ENCODE measurements at regions not wholly inside any gene's neighbourhood (a gene's known extent, or its start where the extent isn't known, plus 50 kb on each side); places are given as distances from the start of the nearest gene placed in this dataset.

DNA sequence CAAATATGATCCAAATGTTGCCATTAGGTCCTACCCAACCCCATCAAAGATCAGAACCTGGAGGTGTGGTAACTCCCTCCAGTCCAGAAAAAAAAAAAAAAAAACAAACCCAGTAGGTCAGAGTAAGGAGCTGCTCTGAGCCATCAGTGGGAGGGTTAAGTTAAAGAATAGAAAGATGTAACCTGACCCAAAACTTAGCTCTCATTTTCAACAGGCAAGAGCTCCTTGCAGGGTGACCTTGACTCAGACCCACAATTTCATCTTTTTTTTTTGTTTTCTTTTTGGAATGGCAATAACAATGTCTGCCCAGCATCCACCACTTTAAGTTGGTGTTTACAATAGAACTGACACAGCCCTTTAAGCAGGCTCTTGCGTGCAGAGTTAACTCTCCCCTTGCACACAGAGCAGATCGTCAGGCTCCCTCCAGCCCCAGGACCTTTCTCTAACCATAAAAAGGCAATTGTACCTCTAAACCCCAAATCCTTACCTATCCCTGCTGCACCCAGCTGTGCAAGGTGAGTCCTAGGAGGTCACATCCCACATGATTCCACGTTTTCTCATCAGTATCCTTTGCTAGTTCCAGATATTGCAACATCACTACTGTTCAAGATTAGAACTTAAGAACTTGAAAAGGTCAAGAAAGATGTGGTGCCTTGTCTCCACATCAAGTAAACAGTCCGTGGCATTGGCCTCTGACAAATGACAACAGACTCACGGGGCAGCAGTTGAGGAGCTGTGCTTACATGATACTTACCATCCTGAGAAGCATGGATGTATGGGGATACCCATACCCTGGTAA is 178.6 kb upstream of the EEA1 start:
- ATAC-seq = no peak

DNA sequence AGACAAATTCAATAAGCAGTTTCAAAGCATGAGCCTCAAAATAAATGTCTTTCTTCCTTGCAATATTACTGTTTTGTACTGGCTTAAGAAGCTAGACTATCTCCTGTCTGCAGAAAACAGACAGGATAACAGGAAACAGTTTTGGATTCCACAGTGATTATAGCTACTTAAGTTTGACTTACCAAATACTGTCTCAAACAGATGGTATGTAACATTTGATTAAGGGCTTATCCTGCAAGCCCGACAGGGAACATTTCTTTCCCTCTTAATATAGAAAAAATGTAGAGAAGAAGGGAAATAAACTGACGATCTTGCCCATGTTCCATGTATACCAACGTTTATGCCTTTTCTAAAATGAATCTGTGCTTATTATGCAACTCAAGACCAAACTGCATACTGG is 179.9 kb upstream of the EEA1 start:
- no peak for ATAC-seq

DNA sequence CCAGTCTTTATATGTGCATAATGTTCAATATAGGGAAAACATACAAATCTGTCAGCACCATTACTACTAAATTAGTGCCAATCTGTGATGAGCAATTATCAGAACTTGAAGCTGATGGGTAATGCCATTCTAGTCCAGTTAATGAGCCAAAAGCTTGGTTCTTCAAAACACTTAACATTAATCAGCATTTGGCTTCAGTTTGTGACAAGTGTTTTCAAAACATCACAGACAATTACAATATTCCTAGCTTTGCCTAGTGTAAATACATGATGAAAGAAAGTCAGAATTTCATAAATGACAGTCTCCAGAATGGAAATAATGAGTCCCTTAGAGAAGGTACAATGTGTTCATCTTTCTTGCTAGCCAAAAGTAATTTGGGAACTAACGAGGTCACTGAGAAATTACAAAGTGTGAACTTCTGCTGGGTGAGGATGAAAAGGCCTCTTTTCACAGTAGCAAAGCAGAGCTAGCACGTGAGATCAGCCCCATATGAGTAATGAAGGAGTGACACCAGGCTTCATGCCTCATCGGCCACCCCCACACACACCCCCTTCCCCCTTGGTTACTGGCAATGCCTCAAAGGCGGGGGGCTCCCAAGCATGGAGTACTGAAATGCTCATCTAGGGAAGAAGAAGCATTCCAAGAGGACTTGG is 180.6 kb upstream of the EEA1 start:
- ATAC-seq = peak; percentile 66 to 77

DNA sequence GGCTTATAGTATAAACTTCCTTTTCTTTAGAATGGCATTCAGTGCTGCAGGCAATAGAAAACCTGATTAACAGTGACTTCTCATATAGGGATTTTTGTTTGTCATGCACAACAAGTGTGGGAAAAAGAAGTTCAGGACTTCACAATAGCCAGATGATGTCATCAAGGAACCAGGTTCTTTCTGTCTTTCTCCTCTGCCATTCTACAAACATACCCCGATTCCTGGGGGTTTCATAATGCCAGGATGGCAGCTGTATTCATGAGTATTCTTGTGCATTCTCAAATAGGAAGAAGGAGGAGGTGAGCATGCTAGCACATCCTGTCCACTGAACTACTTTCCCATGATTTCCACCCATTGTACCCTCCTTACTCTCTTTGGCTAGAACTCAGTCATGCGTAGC is 182.7 kb upstream of the EEA1 start:
- no peak for ATAC-seq

DNA sequence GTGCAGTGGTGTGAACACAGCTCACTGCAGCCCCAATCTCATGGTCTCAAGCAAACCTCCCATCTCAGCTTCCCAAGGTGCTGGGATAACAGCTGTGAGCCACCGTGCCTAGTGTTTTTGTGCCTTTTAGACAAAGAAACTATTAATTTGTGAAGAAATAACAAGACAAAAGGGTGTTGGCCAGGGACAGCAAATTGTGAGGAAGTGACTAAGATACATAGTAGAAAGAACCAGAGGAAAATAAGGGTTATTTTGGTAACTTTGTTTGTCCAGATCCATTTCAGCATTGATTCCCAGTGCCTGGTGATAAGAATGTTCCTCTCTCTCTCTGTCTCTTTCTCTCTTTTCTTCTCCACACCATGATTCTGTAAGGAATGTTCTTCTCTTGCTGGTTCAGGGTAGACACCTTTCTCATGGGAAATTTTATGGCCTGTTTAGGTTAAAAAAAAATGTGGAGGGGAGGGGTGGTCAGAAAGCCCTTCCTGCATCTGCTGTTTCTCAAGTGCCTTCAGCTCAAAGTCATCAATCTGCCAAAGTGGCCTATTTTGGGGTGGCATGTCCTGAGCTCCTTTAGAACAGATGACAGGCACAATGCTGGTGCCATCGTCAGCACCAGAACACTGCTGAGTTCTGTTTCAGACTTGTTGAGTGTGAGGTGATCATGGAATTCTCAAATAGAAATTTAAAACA is 184.4 kb upstream of the EEA1 start:
- ATAC-seq = no peak

DNA sequence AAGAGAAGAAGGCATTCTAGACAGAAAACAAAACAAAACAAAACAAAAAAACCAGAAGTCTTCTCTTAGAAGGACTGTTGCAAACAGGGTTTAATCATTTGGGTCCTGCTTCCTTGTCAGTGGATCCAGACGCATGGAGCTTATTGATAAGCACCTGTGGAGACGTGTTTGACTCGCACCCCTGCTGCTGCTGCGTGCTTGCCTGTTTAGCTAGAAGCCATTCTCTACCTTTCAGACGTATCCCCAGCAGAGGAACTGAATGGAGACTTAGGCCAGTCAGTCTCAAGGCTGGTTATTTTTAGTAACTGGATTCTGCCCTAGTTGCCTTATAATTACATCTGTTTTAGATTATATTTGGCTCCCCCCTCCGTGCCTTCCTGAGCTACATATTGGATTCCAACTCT is 186.1 kb upstream of the EEA1 start:
- ATAC-seq = no peak

DNA sequence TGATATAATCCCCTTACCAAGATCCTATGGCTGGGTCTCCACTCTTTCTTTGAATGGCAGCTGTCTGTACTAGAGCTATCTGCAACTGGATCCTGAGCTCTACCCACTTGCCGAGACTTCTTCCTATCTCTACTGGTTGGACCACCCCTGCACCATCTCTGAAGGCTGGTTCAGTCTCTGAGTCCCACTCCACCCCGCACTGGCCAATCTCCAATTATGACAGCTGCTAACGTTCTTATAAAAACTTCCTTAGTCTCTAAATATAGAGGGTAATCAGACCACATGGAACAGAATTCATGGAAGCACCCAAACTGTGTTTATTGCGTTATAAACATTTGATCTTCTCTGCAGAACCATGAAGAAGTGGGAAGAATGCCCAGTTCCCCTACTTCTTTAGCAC is 186.6 kb upstream of the EEA1 start:
- no peak for ATAC-seq

DNA sequence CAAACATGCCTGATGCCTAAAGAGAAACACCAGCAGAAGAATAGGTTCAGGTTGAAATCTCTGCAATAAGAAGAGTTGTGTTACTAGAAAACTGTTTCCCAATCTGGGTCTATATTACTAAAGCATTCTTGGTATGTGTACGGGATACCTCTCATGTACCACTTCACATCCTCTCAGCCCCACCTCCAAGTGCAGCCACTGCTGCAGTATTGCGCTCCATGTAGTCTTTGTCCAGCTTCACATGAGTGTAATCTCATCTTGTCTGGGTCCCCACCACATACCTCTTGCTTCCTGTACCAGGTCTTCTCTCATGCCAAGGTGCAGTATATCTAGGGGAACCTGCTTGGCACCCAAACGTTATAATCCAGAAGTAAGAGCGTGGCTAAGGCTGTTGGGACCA is 187.5 kb upstream of the EEA1 start:
- ATAC-seq = no peak

DNA sequence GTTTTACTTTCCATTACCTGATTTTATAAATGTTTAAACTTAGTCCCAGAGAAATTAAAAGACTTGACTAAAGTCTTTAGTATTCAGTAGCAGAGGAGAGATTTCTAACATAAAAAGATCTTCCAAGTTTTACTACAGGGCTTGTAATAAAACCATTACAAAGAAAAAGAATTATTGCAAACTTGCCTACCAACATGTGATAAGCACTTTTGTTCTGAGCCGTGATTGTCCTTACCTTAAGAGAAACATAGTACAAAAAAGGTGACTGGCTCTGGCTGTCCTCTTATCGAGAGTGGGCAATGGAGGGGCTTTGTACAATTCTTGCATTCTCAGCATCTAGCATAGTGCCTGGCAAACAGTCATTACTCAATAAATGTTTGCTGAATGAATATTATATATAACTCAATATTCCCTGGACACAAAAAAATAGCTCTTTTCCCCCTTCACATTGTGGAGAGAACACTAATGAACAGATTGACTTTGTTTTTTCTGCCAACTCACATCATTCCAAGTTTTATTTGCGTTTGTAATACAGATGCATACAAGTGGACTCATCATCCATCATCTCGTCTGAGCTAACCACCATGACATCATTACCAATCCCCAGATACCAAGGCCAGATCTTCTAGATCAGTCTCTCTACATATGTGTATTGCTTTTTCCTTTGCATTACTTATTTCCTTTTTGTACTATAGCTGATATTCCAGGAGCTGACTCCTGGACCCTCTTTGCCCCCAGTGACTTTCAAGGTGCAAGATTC is 192.8 kb upstream of the EEA1 start:
- ATAC-seq = no peak

DNA sequence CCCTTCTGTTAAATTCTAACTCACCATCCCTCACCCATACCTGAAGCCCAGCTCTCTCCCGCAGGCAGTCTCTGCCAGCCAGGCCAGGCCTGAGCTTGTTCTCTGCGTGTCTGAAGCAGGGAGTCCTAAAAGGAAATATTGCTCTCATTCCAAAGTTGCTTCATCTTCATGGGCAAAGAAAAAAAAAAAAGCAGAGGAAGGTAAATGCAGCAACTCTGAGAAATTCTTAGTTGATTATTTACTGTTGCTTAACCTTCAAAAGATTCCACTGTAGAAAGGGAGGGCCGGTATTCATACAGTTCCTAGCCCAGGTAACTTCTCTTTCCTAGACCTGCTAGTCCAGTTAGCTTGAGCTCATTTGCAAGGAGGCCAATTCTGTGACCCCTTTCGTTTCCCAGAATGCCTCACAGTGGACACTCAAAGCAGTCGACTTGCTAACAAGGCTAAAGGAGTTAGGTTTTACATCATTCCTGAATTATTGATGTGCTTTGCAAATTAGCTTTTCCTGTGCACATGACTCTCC is 193.5 kb upstream of the EEA1 start:
- no peak for ATAC-seq

DNA sequence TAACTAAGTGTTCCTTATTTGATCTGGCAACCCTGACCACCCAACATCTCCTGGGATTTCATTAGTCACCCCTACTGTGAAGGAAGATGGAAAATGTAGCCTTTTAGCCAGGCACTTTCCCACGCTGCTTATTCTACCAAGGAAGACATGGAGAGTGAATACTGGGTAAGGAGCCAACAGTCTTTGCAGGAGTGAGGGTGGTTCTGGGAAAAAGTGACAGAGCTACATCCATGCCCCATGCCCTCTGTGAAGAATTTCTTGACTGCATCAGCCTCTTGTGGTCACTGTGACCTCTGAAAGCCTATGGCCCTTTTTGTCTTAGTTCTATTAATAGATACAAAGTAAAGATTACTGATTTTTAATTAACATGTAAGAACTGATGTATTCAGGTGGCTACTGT is 196.0 kb upstream of the EEA1 start:
- ATAC-seq = no peak

DNA sequence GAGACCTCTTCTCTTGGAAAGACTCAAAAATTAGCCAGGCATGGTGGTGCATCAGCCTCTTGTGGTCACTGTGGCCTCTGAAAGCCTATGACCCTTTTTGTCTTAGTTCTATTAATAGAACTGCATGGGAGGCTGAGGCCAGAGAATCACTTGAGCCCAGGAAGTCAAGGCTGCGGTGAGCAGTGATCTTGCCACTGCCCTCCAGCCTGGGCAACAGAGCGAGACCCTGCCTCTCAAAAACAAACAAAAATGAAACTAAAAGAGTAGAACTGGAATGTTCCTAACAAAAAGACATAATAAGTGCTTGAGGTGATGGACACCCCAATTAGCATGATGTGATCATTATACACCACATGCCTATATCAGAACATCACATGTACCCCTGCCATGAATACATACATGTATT is 197.0 kb upstream of the EEA1 start:
- no peak for ATAC-seq

DNA sequence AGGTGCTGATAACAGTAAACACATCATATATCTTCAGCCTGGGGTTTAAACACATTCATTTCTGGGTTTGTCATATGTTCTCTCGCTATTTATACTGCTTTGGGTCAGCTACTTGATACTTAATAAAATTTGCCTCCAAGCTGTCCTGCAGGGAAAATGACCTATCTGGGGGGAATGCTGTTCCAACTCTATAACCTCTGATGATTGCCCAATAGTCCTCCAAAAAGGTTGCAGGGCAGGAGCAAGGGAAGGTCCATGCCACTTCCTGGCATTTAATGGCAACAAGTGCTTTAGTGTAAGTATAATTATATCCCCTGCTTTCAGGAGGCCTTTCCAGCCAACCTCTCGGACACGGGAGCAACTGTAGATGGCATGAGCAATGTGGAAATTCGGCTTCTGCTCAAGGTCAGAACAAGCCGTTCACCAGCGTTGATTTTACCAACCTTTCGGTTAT is 198.0 kb upstream of the EEA1 start:
- ATAC-seq = no peak

DNA sequence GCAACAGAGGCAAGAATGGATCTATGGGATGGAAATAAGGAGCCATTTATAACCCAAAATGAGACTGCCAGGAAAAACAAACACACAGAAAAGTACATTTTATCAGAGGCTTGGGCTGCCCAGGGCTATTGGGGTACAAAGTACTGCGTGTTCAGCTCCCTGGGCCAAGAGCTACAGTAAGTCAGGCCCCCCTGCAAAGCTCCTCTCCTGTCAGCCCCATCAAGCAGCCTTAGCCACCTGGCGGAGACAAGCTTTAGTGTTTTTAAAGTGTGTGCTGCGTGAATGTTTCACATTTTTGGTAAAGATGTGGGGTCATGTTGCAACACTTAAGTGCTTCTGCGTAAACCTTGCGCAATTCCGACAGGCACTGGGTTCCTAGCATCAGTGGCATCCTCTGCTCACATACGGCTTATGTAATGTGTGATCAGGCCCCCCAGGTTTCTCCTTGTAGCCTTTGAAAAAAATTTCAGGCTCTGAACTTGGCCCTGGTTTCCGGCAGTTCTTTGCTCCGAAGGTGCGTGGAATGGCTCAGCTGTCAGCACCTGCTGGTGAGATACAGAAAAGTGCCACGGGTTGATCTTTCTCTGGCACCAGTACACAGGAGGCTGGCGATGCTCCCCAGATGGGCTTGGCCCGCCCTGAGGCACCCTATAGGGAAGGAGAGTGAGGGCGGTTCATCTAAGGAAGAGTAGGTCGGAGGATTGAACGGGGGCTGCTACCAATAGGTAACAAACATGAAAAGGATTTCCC is 198.7 kb upstream of the EEA1 start:
- no peak for ATAC-seq

DNA sequence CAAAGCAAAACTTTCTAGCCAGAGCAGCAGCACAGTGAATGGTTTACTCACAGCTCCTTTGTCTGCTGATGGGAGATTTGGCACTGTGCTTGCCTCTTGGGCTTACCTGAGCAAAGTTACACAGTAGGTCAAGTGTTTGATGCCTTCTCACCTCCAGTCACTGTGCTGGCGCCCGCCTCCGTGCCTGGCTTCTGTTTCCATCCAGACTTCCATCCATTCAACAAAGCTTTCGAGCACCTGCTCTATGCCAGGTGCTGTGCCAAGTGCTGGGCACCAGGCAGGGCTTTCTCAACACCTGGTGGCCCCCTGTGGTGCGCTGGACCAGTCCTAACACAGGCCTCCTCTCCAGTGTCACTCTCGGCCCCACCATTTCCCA is 199.2 kb upstream of the EEA1 start:
- ATAC-seq = no peak

DNA sequence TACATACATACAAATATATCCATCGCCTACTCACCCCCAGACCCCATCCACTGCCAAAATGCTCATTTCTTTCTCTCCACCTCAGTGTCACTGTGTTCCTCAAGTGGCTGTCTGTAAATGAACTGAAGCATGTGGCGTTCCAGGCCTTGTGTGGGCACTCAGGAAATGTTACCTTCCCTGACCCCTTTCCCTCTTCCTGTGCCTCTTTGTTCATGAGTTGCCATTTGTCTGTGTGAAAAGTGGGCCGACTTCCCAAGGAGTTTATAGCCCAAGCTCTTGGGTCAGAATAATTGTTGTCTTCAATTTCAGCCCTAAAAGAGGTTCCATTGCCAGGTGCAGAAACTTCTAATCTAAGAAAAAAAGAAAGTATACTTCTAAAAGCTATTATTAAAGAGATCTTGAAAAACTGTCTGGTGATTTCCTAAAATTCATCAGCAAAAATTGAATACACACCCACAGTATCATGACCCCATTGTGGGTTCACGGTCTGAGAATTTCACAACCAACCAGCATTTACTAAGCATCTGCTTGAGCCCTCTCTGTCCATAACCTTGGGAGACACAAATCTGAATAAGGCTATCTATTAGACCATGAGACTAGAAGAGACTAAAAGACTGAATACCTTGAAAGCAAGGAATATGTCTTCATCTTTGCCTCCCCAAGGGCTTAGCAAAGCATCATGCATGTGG is 201.4 kb upstream of the EEA1 start:
- no peak for ATAC-seq

DNA sequence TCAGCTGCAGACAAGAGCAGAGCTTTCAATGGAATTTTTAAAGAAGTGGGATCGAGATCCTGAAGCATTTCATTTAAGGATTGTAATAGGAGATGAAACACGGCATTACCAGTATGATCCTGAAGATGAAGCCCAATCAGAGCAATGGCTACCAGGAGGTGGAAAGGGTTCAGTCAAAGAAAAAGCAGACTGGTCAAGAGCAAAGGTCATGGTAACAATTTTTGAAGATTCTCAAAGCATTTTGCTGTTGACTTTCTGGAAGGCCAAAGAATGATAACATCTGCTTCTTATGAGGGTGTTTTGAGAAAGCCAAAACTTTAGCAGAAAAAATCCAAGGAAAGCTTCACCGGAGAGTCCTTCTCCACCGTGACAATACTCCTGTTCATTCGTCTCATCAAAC is 204.3 kb upstream of the EEA1 start:
- no peak for ATAC-seq

DNA sequence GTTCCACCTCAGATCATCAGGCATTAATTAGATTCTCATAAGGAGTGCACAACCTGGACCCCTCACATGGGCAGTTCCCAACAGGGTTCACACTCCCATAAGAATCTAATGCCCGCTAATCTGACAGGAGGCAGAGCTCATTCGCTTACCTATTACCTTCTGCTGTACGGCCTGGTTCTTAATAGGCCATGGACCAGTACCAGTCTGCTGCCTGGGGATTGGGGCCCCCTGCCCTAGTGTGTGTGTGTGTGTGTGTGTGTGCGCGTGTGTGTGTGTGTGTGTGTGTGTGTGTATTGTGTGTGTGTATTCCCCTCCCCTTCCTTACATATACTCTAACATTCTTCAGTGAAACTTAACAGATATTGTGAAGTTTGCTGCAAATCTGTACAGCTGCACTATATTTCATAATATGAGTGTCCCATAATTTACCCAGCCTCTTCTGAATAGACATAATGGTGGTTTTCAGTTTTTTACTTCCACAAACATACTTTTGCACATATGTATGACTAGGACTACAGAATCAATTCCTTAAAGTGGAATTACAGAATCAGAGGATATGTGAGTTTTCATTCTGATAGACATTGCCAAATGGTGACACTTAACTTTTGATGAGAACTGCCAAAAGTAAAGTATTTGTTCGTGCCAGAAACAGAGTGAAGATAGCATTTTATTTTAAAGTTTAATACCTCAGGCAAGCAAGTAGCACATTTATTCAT is 205.2 kb upstream of the EEA1 start:
- no peak for ATAC-seq

DNA sequence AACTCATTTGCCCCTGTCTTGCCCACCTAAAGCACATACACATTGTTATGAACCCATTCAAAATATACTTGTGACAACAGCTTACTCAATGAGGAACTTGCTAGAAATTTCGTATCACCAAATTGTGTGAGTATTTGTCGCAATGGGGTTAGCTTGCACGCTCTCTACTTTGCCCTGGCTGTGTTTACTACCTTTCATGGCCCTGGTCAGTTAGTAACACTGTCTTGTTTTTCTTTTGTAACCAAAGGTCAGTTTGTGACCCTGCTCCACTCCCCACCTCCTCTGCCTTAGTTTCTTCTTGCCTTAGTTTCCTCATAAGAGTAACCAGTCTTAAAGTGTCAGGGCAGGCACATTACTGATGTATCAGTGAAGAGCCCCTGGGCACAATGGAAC is 205.8 kb upstream of the EEA1 start:
- ATAC-seq = no peak

DNA sequence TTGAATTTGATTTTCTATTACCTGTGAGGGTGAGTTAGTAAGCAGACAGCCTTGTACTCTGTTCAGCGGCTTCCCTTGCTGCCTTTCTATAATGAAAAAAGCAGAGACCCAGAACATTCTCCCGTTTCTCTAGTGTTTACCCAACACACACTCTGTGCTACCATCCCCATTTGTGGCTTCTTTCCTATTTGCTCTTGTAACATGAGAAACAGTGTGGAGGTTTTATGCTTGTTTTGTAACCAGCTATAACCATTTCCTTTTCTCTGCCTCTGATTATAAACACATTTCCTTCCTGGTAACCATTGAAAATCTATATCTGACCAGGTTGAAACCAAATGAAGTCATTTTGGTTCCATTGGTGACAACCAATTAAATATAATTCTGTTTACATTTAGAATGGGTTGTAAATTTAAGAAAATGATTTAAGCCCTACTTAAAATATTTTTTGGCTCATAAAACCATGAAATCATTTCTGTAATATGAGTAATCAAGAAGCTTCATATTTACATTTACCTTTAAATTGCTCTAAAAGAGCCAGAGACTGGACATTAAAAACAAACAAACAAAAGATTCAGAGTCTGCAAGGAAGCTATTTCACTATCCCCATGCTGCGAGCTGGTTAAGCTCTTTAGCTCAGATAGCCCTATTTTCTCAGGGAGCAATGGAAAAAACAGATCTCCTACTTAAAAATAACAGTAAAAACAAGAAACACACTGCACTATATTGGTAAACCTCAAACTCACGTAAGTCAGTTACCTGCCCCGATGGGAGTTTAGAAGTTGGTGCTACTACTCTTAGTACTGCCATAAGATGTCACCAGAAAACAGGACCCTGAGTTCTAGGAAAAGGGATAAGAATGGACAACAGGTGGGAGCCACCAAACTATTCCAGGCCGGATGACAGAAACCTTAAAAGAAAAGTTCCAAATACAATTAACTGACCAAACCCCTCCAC is 206.5 kb upstream of the EEA1 start:
- ATAC-seq = peak in 1 of 2 donors; percentile 37

Measured in activated CD4-positive, CD25-positive, alpha-beta regulatory T cell treated with anti-CD3 and anti-CD28 coated beads, Interleukin-2, amount 50 U/mL, for 24 hours (primary cell).